HG03139 (cell line): ENCODE measurements at regions not wholly inside any gene's neighbourhood (a gene's known extent, or its start where the extent isn't known, plus 50 kb on each side); places are given as distances from the start of the nearest gene placed in this dataset.
"Not testable (repeated sequence)": the region's sequence is repeated elsewhere in the genome, so short reads cannot be mapped to it uniquely, and the experiment has no call there.

Source experiments
- ATAC-seq: cut with Tn5 transposase; IDR thresholded peaks from one replicate; pipeline ENCODE4 v1.9.1; 2021; ENCODE audit not compliant: unreplicated experiment

- not testable (repeated sequence) for ATAC-seq
Observed at GRCh38 chr5:166926806-166927475, 1364.5 kb upstream of the WWC1 start.

- ATAC-seq: no peak
Observed at GRCh38 chr5:166936351-166936750, 1355.1 kb upstream of the WWC1 start.

GRCh38 chr5:166938071-166938470, 1353.4 kb upstream of the WWC1 start:
- ATAC-seq: no peak

GRCh38 chr5:166942948-166943347, 1348.5 kb upstream of the WWC1 start:
- ATAC-seq: no peak

- no peak for ATAC-seq
Observed at GRCh38 chr5:166947045-166947444, 1344.4 kb upstream of the WWC1 start.

GRCh38 chr5:166948679-166949078, 1342.8 kb upstream of the WWC1 start:
- no peak for ATAC-seq

- ATAC-seq: no peak
Observed at GRCh38 chr5:166952048-166952447, 1339.4 kb upstream of the WWC1 start.

GRCh38 chr5:166957782-166958181, 1333.7 kb upstream of the WWC1 start:
- ATAC-seq: no peak

- ATAC-seq: no peak
Observed at GRCh38 chr5:166959766-166960165, 1331.7 kb upstream of the WWC1 start.

GRCh38 chr5:166961028-166961427, 1330.4 kb upstream of the WWC1 start:
- no peak for ATAC-seq

GRCh38 chr5:166961913-166962312, 1329.5 kb upstream of the WWC1 start:
- no peak for ATAC-seq

- ATAC-seq: no peak
Observed at GRCh38 chr5:166962461-166962860, 1329.0 kb upstream of the WWC1 start.

GRCh38 chr5:166963596-166963995, 1327.8 kb upstream of the WWC1 start:
- no peak for ATAC-seq

- ATAC-seq: no peak
Observed at GRCh38 chr5:166977911-166978422, 1313.5 kb upstream of the WWC1 start.

GRCh38 chr5:166979307-166979895, 1312.0 kb upstream of the WWC1 start:
- ATAC-seq: no peak

- no peak for ATAC-seq
Observed at GRCh38 chr5:166980666-166981065, 1310.8 kb upstream of the WWC1 start.

- ATAC-seq: no peak
Observed at GRCh38 chr5:166982226-166982625, 1309.2 kb upstream of the WWC1 start.

- no peak for ATAC-seq
Observed at GRCh38 chr5:166991601-166992000, 1299.8 kb upstream of the WWC1 start.

- no peak for ATAC-seq
Observed at GRCh38 chr5:166992108-166992507, 1299.3 kb upstream of the WWC1 start.

- no peak for ATAC-seq
Observed at GRCh38 chr5:166992874-166993722, 1298.3 kb upstream of the WWC1 start.

- no peak for ATAC-seq
Observed at GRCh38 chr5:166994226-166994625, 1297.2 kb upstream of the WWC1 start.

GRCh38 chr5:167001246-167001645, 1290.2 kb upstream of the WWC1 start:
- no peak for ATAC-seq
